Skeletal muscle satellite cell (primary cell): ENCODE measurements at regions not wholly inside any gene's neighbourhood (a gene's known extent, or its start where the extent isn't known, plus 50 kb on each side); places are given as distances from the start of the nearest gene placed in this dataset.

Experiments
- H3K27me3 ChIP-seq: 2 replicates; pipeline ENCODE4 v1.7.0; 2013; ENCODE audit warnings: low read length; ENCODE audit not compliant: control insufficient read depth, insufficient read depth
- H3K36me3 ChIP-seq: 2 replicates; pipeline ENCODE4 v1.7.0; 2013; ENCODE audit warnings: mild to moderate bottlenecking, control low read depth, low read length; ENCODE audit not compliant: insufficient read depth
- H3K4me1 ChIP-seq: 2 replicates; pipeline ENCODE4 v1.7.0; 2013; ENCODE audit warnings: low read length; ENCODE audit not compliant: control insufficient read depth, insufficient read depth
- H3K4me2 ChIP-seq: 2 replicates; pipeline ENCODE4 v1.7.0; 2013; ENCODE audit warnings: mild to moderate bottlenecking, low read length
- H3K4me3 ChIP-seq: 2 replicates; pipeline ENCODE4 v1.7.0; 2013; ENCODE audit warnings: low read length
- H3K9ac ChIP-seq: 2 replicates; pipeline ENCODE4 v1.7.0; 2013; ENCODE audit warnings: mild to moderate bottlenecking, low read depth, low read length, moderate library complexity
- H3K9me3 ChIP-seq: replicated peaks from 2 replicates; pipeline ENCODE4 v1.7.0; 2013; ENCODE audit warnings: mild to moderate bottlenecking, control low read depth, low read length

GRCh38 chr14:35986219-35986573 lies 160.1 kb downstream of the BRMS1L start:
- H3K4me2 ChIP-seq = no peak overlapping the region

GRCh38 chr14:35985474-35986218 lies 159.5 kb downstream of the BRMS1L start:
- H3K27me3 ChIP-seq = peaks cover 6% of the 10 kb centered on the region
- H3K4me1 ChIP-seq = no peaks in the 10 kb centered on the region
- no peak overlapping the region for H3K9ac ChIP-seq
- H3K4me3 ChIP-seq = no peak overlapping the region
- H3K4me2 ChIP-seq = no peak overlapping the region
- H3K9me3 ChIP-seq = no peaks in the 10 kb centered on the region
- no peaks in the 10 kb centered on the region for H3K36me3 ChIP-seq

More at GRCh38 chr14:35986219-35986573, 160.1 kb downstream of the BRMS1L start:
- no peaks in the 10 kb centered on the region for H3K36me3 ChIP-seq
- no peak overlapping the region for H3K4me3 ChIP-seq
- H3K27me3 ChIP-seq = peaks cover 6% of the 10 kb centered on the region
- H3K9ac ChIP-seq = no peak overlapping the region
- H3K4me1 ChIP-seq = no peaks in the 10 kb centered on the region
- H3K9me3 ChIP-seq = no peaks in the 10 kb centered on the region

GRCh38 chr14:35979531-35979930 lies 153.4 kb downstream of the BRMS1L start:
- H3K9me3 ChIP-seq = no peaks in the 10 kb centered on the region
- no peak overlapping the region for H3K4me3 ChIP-seq
- no peaks in the 10 kb centered on the region for H3K4me1 ChIP-seq
- no peak overlapping the region for H3K9ac ChIP-seq
- H3K36me3 ChIP-seq = no peaks in the 10 kb centered on the region
- H3K27me3 ChIP-seq = no peaks in the 10 kb centered on the region
- H3K4me2 ChIP-seq = no peak overlapping the region

- no peaks in the 10 kb centered on the region for H3K27me3 ChIP-seq
- H3K4me3 ChIP-seq = no peak overlapping the region
- no peaks in the 10 kb centered on the region for H3K36me3 ChIP-seq
- H3K4me2 ChIP-seq = no peak overlapping the region
- H3K9ac ChIP-seq = no peak overlapping the region
- H3K4me1 ChIP-seq = no peaks in the 10 kb centered on the region
- H3K9me3 ChIP-seq = no peaks in the 10 kb centered on the region
Measured at GRCh38 chr14:35978561-35978960, 152.4 kb downstream of the BRMS1L start.

- H3K9ac ChIP-seq = no peak overlapping the region
- H3K4me1 ChIP-seq = no peaks in the 10 kb centered on the region
- no peaks in the 10 kb centered on the region for H3K27me3 ChIP-seq
- H3K4me3 ChIP-seq = no peak overlapping the region
- H3K9me3 ChIP-seq = no peaks in the 10 kb centered on the region
- no peaks in the 10 kb centered on the region for H3K36me3 ChIP-seq
- H3K4me2 ChIP-seq = no peak overlapping the region
Measured at GRCh38 chr14:35975814-35976213, 149.7 kb downstream of the BRMS1L start.

GRCh38 chr14:35973770-35974169 lies 147.6 kb downstream of the BRMS1L start:
- Histone ChIP-seq H3K27me3 (no peaks in the 10 kb centered on the region), H3K4me3 (no peak overlapping the region), H3K4me1 (no peaks in the 10 kb centered on the region), H3K4me2 (no peak overlapping the region), H3K36me3 (no peaks in the 10 kb centered on the region), H3K9me3 (no peaks in the 10 kb centered on the region), H3K9ac (no peak overlapping the region)

GRCh38 chr14:35971965-35972630 lies 146.0 kb downstream of the BRMS1L start:
- Histone ChIP-seq H3K4me3 (no peak overlapping the region), H3K36me3 (no peaks in the 10 kb centered on the region), H3K9me3 (no peaks in the 10 kb centered on the region)

GRCh38 chr14:35969310-35969709 lies 143.2 kb downstream of the BRMS1L start:
- Histone ChIP-seq H3K9me3 (no peaks in the 10 kb centered on the region), H3K27me3 (no peaks in the 10 kb centered on the region), H3K36me3 (no peaks in the 10 kb centered on the region), H3K4me1 (no peaks in the 10 kb centered on the region), H3K4me3 (no peak overlapping the region), H3K9ac (no peak overlapping the region), H3K4me2 (no peak overlapping the region)

More at GRCh38 chr14:35971965-35972630, 146.0 kb downstream of the BRMS1L start:
- H3K4me2 ChIP-seq = no peak overlapping the region
- H3K9ac ChIP-seq = no peak overlapping the region
- H3K4me1 ChIP-seq = no peaks in the 10 kb centered on the region
- H3K27me3 ChIP-seq = no peaks in the 10 kb centered on the region

- Histone ChIP-seq H3K9ac (no peak overlapping the region), H3K4me3 (no peak overlapping the region), H3K36me3 (no peaks in the 10 kb centered on the region), H3K4me2 (no peak overlapping the region), H3K9me3 (no peaks in the 10 kb centered on the region), H3K4me1 (no peaks in the 10 kb centered on the region), H3K27me3 (no peaks in the 10 kb centered on the region)
Measured at GRCh38 chr14:35965400-35965799, 139.3 kb downstream of the BRMS1L start.

GRCh38 chr14:35964697-35965286 lies 138.7 kb downstream of the BRMS1L start:
- H3K9me3 ChIP-seq = no peaks in the 10 kb centered on the region
- no peaks in the 10 kb centered on the region for H3K4me1 ChIP-seq
- H3K9ac ChIP-seq = no peak overlapping the region
- H3K27me3 ChIP-seq = no peaks in the 10 kb centered on the region
- no peak overlapping the region for H3K4me2 ChIP-seq
- no peak overlapping the region for H3K4me3 ChIP-seq
- no peaks in the 10 kb centered on the region for H3K36me3 ChIP-seq

- no peak overlapping the region for H3K4me2 ChIP-seq
- no peaks in the 10 kb centered on the region for H3K36me3 ChIP-seq
- no peak overlapping the region for H3K4me3 ChIP-seq
- no peak overlapping the region for H3K9ac ChIP-seq
- no peaks in the 10 kb centered on the region for H3K9me3 ChIP-seq
- no peaks in the 10 kb centered on the region for H3K4me1 ChIP-seq
- H3K27me3 ChIP-seq = peaks cover 5% of the 10 kb centered on the region
Measured at GRCh38 chr14:35963209-35963608, 137.1 kb downstream of the BRMS1L start.
